ENCODE measurements at regions not wholly inside any gene's neighbourhood (a gene's known extent, or its start where the extent isn't known, plus 50 kb on each side); places are given as distances from the start of the nearest gene placed in this dataset.

DNA sequence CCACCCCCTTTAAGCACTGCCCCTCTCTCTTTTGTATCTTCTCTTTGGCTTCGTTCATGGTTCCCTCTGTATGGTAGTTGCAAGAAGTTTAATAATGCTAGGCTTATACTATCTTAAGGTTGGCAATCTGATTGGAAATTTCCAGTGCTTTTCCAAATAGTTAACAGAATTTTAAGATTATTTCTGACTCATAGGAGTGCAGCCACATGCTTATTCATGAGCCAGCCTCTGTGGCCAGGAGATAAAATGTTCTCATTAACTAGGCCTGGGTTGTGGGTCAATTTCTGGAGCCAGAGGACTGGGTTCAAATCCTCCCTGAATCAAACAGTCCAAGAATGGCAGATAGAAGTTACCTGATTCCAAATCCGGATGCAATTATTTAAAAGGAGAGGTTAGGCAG lies 103.1 kb downstream of the ATP6V1G3 start:
- Histone ChIP-seq H3K36me3 (ENCODE audit: low read depth) (no peaks in the 10 kb centered on the region), H2AFZ (no peak overlapping the region), H3K9me3 (ENCODE audit: insufficient read depth, low read depth) (no peaks in the 10 kb centered on the region), H3K27me3 (ENCODE audit: insufficient read depth, low read depth) (no peaks in the 10 kb centered on the region), H3K4me2 (no peak overlapping the region), H3F3A (ENCODE audit: insufficient read depth, low read depth) (no peaks in the 10 kb centered on the region), H4K20me1 (ENCODE audit: insufficient read depth) (no peaks in the 10 kb centered on the region), H3K4me3 (no peak overlapping the region), H3K27ac (no peak overlapping the region), H3K79me2 (ENCODE audit: low read depth) (no peaks in the 10 kb centered on the region), H3K9me2 (ENCODE audit: insufficient read depth) (no peaks in the 10 kb centered on the region), H3K4me1 (replicated peaks; ENCODE audit: insufficient read depth) (peaks cover 2% of the 10 kb centered on the region; the same call in 1 of the 2 replicates)
- intact Hi-C loops (cut with micrococcal nuclease; ENCODE audit: unreplicated experiment), result no loop called here
- no TSS peak for BruUV-seq (replicated peaks)
- CTCF ChIA-PET, result no interaction called here
- no peak for TF ChIP-seq EZH2 (IDR thresholded peaks at IDR 0.05; ENCODE audit: low read depth)
- TF ChIP-seq, protein P1, sequence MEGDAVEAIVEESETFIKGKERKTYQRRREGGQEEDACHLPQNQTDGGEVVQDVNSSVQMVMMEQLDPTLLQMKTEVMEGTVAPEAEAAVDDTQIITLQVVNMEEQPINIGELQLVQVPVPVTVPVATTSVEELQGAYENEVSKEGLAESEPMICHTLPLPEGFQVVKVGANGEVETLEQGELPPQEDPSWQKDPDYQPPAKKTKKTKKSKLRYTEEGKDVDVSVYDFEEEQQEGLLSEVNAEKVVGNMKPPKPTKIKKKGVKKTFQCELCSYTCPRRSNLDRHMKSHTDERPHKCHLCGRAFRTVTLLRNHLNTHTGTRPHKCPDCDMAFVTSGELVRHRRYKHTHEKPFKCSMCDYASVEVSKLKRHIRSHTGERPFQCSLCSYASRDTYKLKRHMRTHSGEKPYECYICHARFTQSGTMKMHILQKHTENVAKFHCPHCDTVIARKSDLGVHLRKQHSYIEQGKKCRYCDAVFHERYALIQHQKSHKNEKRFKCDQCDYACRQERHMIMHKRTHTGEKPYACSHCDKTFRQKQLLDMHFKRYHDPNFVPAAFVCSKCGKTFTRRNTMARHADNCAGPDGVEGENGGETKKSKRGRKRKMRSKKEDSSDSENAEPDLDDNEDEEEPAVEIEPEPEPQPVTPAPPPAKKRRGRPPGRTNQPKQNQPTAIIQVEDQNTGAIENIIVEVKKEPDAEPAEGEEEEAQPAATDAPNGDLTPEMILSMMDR (conservative IDR thresholded peaks at IDR 0.05), result no peak
- POLR2A ChIA-PET (ENCODE audit: unreplicated experiment), result no interaction called here
- no peak for DNase-seq

GRCh38 chr1:198436276-198436675 lies 104.2 kb downstream of the ATP6V1G3 start:
- POLR2A ChIA-PET (ENCODE audit: unreplicated experiment), result no interaction called here
- Histone ChIP-seq H3K9me3 (ENCODE audit: insufficient read depth, low read depth) (no peaks in the 10 kb centered on the region), H2AFZ (no peak overlapping the region), H3K4me2 (no peak overlapping the region), H3K4me3 (no peak overlapping the region), H3K9me2 (ENCODE audit: insufficient read depth) (no peaks in the 10 kb centered on the region), H3K36me3 (ENCODE audit: low read depth) (no peaks in the 10 kb centered on the region), H3F3A (ENCODE audit: insufficient read depth, low read depth) (no peaks in the 10 kb centered on the region), H3K27me3 (ENCODE audit: insufficient read depth, low read depth) (no peaks in the 10 kb centered on the region), H3K4me1 (replicated peaks; ENCODE audit: insufficient read depth) (no peaks in the 10 kb centered on the region), H3K79me2 (ENCODE audit: low read depth) (no peaks in the 10 kb centered on the region), H4K20me1 (ENCODE audit: insufficient read depth) (no peaks in the 10 kb centered on the region), H3K27ac (no peak overlapping the region)
- no TSS peak for BruUV-seq (replicated peaks)
- no peak for DNase-seq
- intact Hi-C loops (cut with micrococcal nuclease; ENCODE audit: unreplicated experiment), result no loop called here
- no peak for TF ChIP-seq EZH2 (IDR thresholded peaks at IDR 0.05; ENCODE audit: low read depth)
- TF ChIP-seq, protein P1 (conservative IDR thresholded peaks at IDR 0.05), result no peak
- CTCF ChIA-PET, result no interaction called here

- ChIA-PET CTCF (interaction anchor here (0.5 kb wide), 1 partner anchor 10 kb away, joined by 3 read pairs; no protein-coding TSS in a partner anchor), POLR2A (ENCODE audit: unreplicated experiment) (no interaction called here)
- Histone ChIP-seq H3K4me2 (no peak overlapping the region), H3K27me3 (ENCODE audit: insufficient read depth, low read depth) (no peaks in the 10 kb centered on the region), H2AFZ (no peak overlapping the region), H3K9me3 (ENCODE audit: insufficient read depth, low read depth) (peaks cover 6% of the 10 kb centered on the region; the same call in 1 of the 2 replicates), H3K4me1 (replicated peaks; ENCODE audit: insufficient read depth) (no peaks in the 10 kb centered on the region), H3K79me2 (ENCODE audit: low read depth) (no peaks in the 10 kb centered on the region), H3F3A (ENCODE audit: insufficient read depth, low read depth) (no peaks in the 10 kb centered on the region), H4K20me1 (ENCODE audit: insufficient read depth) (no peaks in the 10 kb centered on the region), H3K36me3 (ENCODE audit: low read depth) (no peaks in the 10 kb centered on the region), H3K27ac (no peak overlapping the region), H3K4me3 (no peak overlapping the region), H3K9me2 (ENCODE audit: insufficient read depth) (no peaks in the 10 kb centered on the region)
- intact Hi-C loops (cut with micrococcal nuclease; ENCODE audit: unreplicated experiment), result no loop called here
- TF ChIP-seq EZH2 (IDR thresholded peaks at IDR 0.05; ENCODE audit: low read depth), result no peak
- TF ChIP-seq, protein P1 (conservative IDR thresholded peaks at IDR 0.05), result no peak
- BruUV-seq (replicated peaks), result no TSS peak
- DNase-seq, result no peak
Observed at GRCh38 chr1:198435056-198435455, 105.4 kb downstream of the ATP6V1G3 start.
